Endothelial cell of umbilical vein (primary cell): ENCODE measurements at regions not wholly inside any gene's neighbourhood (a gene's known extent, or its start where the extent isn't known, plus 50 kb on each side); places are given as distances from the start of the nearest gene placed in this dataset.

Experiments used
- BruUV-seq: library from RNA; stranded (reverse); fragments of 400-500 nt; replicated peaks from 2 replicates; lab custom pipeline; 2021; lab: Mats Ljungman, UMichigan
- CTCF ChIA-PET: fragments of 300-600, 350-600 bp; sonication (Branson Sonifier 250); formaldehyde crosslinking; loops from one replicate; lab custom pipeline; 2021; ENCODE audit warnings: antibody characterized with exemption, inconsistent platforms; lab: Charles Lee
- POLR2A ChIA-PET: fragments of 300-600, 350-600 bp; sonication (Branson Sonifier 250); formaldehyde crosslinking; loops from one replicate; lab custom pipeline; 2021; ENCODE audit warnings: antibody characterized with exemption, inconsistent platforms; lab: Charles Lee
- DNase-seq: peaks from one replicate; pipeline ENCODE4 v3.0.0-alpha.2; 2011; ENCODE audit warnings: low read depth, low spot score
- FAIRE-seq: peaks from 2 replicates; lab custom pipeline; 2011; peaks lifted over from hg19 to GRCh38; lab: Jason Lieb, UNC
- H2AFZ ChIP-seq: 2 replicates; pipeline ENCODE4 v1.6.0; 2012; ENCODE audit warnings: low read depth, low read length, control low read depth, inconsistent platforms
- H3K27ac ChIP-seq: 2 replicates; pipeline ENCODE4 v1.5.1; 2011; ENCODE audit warnings: low read depth, mild to moderate bottlenecking, control low read depth, low read length, moderate library complexity; ENCODE audit not compliant: insufficient read depth
- H3K27me3 ChIP-seq, 2 experiments: 2 replicates each; pipeline versions ENCODE4 v1.6.0 to v1.6.1; 2011; ENCODE audit warnings: low read length in 2 of 2, mixed read lengths in 1 of 2; ENCODE audit not compliant: control insufficient read depth in 2 of 2, insufficient read depth in 2 of 2
- H3K36me3 ChIP-seq, 2 experiments: 2 replicates in 1 of 2; 3 replicates in 1 of 2; pipeline ENCODE4 v1.5.1; 2011; ENCODE audit warnings: low read length in 2 of 2, mild to moderate bottlenecking in 1 of 2, moderate library complexity in 1 of 2; ENCODE audit not compliant: control insufficient read depth in 2 of 2, insufficient read depth in 2 of 2; ENCODE audit errors: extremely low read depth in 1 of 2
- H3K4me1 ChIP-seq: 3 replicates; pipeline ENCODE4 v1.5.1; 2011; ENCODE audit warnings: mild to moderate bottlenecking, low read length; ENCODE audit not compliant: control insufficient read depth, insufficient read depth; ENCODE audit errors: extremely low read depth
- H3K4me2 ChIP-seq: 2 replicates; pipeline ENCODE4 v1.6.1; 2011; ENCODE audit warnings: low read length, control low read depth, mixed read lengths; ENCODE audit not compliant: insufficient read depth
- H3K4me3 ChIP-seq, 3 experiments: fragments of 200-600 bp in 1 of 3; sonication (generic), shearing (Covaris generic) in 1 of 3; replicated peaks in 1 of 3; 2 replicates each; pipeline ENCODE4 v1.5.1; 2011 to 2016; ENCODE audit warnings: control low read depth in 3 of 3, low read length in 3 of 3, mild to moderate bottlenecking in 2 of 3, inconsistent platforms in 1 of 3, low read depth in 1 of 3, moderate library complexity in 1 of 3; ENCODE audit not compliant: insufficient read depth in 1 of 3
- H3K79me2 ChIP-seq: 2 replicates; pipeline ENCODE4 v1.6.0; 2012; ENCODE audit warnings: low read length, inconsistent platforms; ENCODE audit not compliant: control insufficient read depth, insufficient read depth
- H3K9ac ChIP-seq: replicated peaks from 2 replicates; pipeline ENCODE3; 2011; ENCODE audit warnings: low read length, control low read depth; ENCODE audit not compliant: insufficient read depth; ENCODE audit errors: extremely low read depth
- H3K9me1 ChIP-seq: replicated peaks from 3 replicates; pipeline ENCODE4 v1.6.0; 2011; ENCODE audit warnings: mild to moderate bottlenecking, low read length; ENCODE audit not compliant: control insufficient read depth, insufficient read depth; ENCODE audit errors: extremely low read depth
- H3K9me3 ChIP-seq: replicated peaks from 2 replicates; pipeline ENCODE4 v1.5.1; 2012; ENCODE audit warnings: low read length, inconsistent platforms; ENCODE audit not compliant: control insufficient read depth, insufficient read depth
- H4K20me1 ChIP-seq: replicated peaks from 2 replicates; pipeline ENCODE3; 2011; ENCODE audit warnings: mild to moderate bottlenecking, low read length; ENCODE audit not compliant: control insufficient read depth, insufficient read depth; ENCODE audit errors: extremely low read depth
- CTCF ChIP-seq, 2 donors: IDR thresholded peaks; 1 replicate in 1 of 2; 2 replicates in 1 of 2; pipeline ENCODE4 v1.5.1; 2011; ENCODE audit warnings: low read length in 2 of 2, mild to moderate bottlenecking in 2 of 2, moderate library complexity in 2 of 2, control low read depth in 1 of 2, inconsistent platforms in 1 of 2, low read depth in 1 of 2; ENCODE audit not compliant: insufficient read depth in 1 of 2; ENCODE audit errors: extremely low read depth in 1 of 2
- EZH2 ChIP-seq: IDR thresholded peaks from 2 replicates; pipeline ENCODE4 v1.6.1; 2012; ENCODE audit warnings: borderline replicate concordance, low read depth, mild to moderate bottlenecking, moderate library complexity, low read length, inconsistent platforms; ENCODE audit not compliant: severe bottlenecking
- FOS ChIP-seq: IDR thresholded peaks from 2 replicates; pipeline ENCODE4 v1.6.1; 2011; ENCODE audit warnings: mild to moderate bottlenecking, low read length, moderate library complexity, borderline replicate concordance; ENCODE audit not compliant: insufficient read depth
- GATA2 ChIP-seq: IDR thresholded peaks from 2 replicates; pipeline ENCODE4 v1.7.0; 2011; ENCODE audit warnings: low read depth, mild to moderate bottlenecking, moderate library complexity, mixed read lengths, low read length; ENCODE audit not compliant: insufficient read length, insufficient read depth
- JUN ChIP-seq: IDR thresholded peaks from 2 replicates; pipeline ENCODE4 v1.6.1; 2011; ENCODE audit warnings: borderline replicate concordance, low read depth; ENCODE audit not compliant: insufficient read length, insufficient read depth
- MAX ChIP-seq: IDR thresholded peaks from 2 replicates; pipeline ENCODE4 v1.6.1; 2011; ENCODE audit not compliant: insufficient read depth, insufficient read length
- MYC ChIP-seq: IDR thresholded peaks from one replicate; pipeline ENCODE4 v1.6.1; 2011; ENCODE audit warnings: mild to moderate bottlenecking, low read depth, low read length
- POLR2A ChIP-seq: IDR thresholded peaks from 2 replicates; pipeline ENCODE4 v1.6.1; 2012; ENCODE audit warnings: low read depth, mild to moderate bottlenecking, control low read depth, low read length
- POLR2AphosphoS5 ChIP-seq: IDR thresholded peaks from 2 replicates; pipeline ENCODE4 v1.6.1; 2012; ENCODE audit warnings: low read depth, mild to moderate bottlenecking, control low read depth, low read length, moderate library complexity; ENCODE audit not compliant: insufficient read depth
- dilution Hi-C: fragments of 300-500 bp; cut with MboI; formaldehyde crosslinking; loops from one replicate; pipeline ENCODE4 v1.15.0; 2019; ENCODE audit warnings: low sequenced_read_pairs; ENCODE audit not compliant: extremely low pct_ligation_motif_present
- intact Hi-C: fragments of 100-400 bp; cut with micrococcal nuclease; formaldehyde crosslinking; loops from one replicate; pipeline ENCODE4 v1.10.0; 2022

GRCh38 chr5:152542741-152543140 lies 137.7 kb upstream of the NMUR2 start:
- Histone ChIP-seq H3K79me2 (no peaks in the 10 kb centered on the region), H3K4me3 (no peak overlapping the region), H2AFZ (no peak overlapping the region), H3K27me3 (no peaks in the 10 kb centered on the region), H3K27ac (no peak overlapping the region), H3K9ac (no peak overlapping the region), H4K20me1 (no peaks in the 10 kb centered on the region), H3K4me2 (no peak overlapping the region), H3K9me1 (no peaks in the 10 kb centered on the region), H3K36me3 (no peaks in the 10 kb centered on the region), H3K4me1 (no peaks in the 10 kb centered on the region), H3K9me3 (no peaks in the 10 kb centered on the region)
- TF ChIP-seq CTCF (IDR thresholded peaks at IDR 0.05; ENCODE audit: extremely low read depth in 1 of 2, insufficient read depth in 1 of 2, low read depth in 1 of 2, low read length in 2 of 2), result no peak
- TF ChIP-seq MAX, result no peak
- no peak for TF ChIP-seq JUN
- dilution Hi-C loops (no loop called here), intact Hi-C loops (no loop called here)
- FAIRE-seq, result no peak
- ChIA-PET CTCF (interaction anchor here (1.7 kb wide), 1 partner anchor 1422 kb away, joined by 4 read pairs; no protein-coding TSS in a partner anchor), POLR2A (no interaction called here)
- no peak for DNase-seq
- BruUV-seq, result no TSS peak

GRCh38 chr5:152546493-152546892 lies 141.4 kb upstream of the NMUR2 start:
- Histone ChIP-seq H3K9me1 (no peaks in the 10 kb centered on the region), H3K79me2 (no peaks in the 10 kb centered on the region), H3K27me3 (no peaks in the 10 kb centered on the region), H3K4me1 (no peaks in the 10 kb centered on the region), H3K9me3 (no peaks in the 10 kb centered on the region), H3K9ac (no peak overlapping the region), H3K27ac (no peak overlapping the region), H2AFZ (no peak overlapping the region), H3K36me3 (no peaks in the 10 kb centered on the region), H4K20me1 (no peaks in the 10 kb centered on the region), H3K4me2 (no peak overlapping the region), H3K4me3 (no peak overlapping the region)
- intact Hi-C loops, result no loop called here
- FAIRE-seq (no peak), DNase-seq (no peak)
- ChIA-PET POLR2A (no interaction called here), CTCF (no interaction called here)
- no peak for TF ChIP-seq CTCF (IDR thresholded peaks at IDR 0.05; ENCODE audit: extremely low read depth in 1 of 2, insufficient read depth in 1 of 2, low read depth in 1 of 2, low read length in 2 of 2)
- TF ChIP-seq POLR2A, result no peak
- TF ChIP-seq MYC, result no peak
- TF ChIP-seq GATA2, result no peak
- no peak for TF ChIP-seq FOS
- TF ChIP-seq EZH2, result no peak
- TF ChIP-seq POLR2AphosphoS5, result no peak
- no peak for TF ChIP-seq JUN
- no peak for TF ChIP-seq MAX
- BruUV-seq, result no TSS peak
- dilution Hi-C loops, result no loop called here
